OCI-LY7 (cell line): ENCODE measurements at regions not wholly inside any gene's neighbourhood (a gene's known extent, or its start where the extent isn't known, plus 50 kb on each side); places are given as distances from the start of the nearest gene placed in this dataset.

Source experiments
- BruUV-seq: library from RNA; stranded (reverse); fragments of 400-500 nt; replicated peaks from 2 replicates; lab custom pipeline; 2021; lab: Mats Ljungman, UMichigan
- CTCF ChIA-PET: fragments of 300-600 bp; sonication (Branson Sonifier 250); formaldehyde crosslinking; loops from one replicate; lab custom pipeline; 2022; ENCODE audit warnings: antibody characterized with exemption; ENCODE audit not compliant: unreplicated experiment; lab: Charles Lee
- POLR2A ChIA-PET: fragments of 300-600 bp; sonication (Branson Sonifier 250); formaldehyde crosslinking; loops from one replicate; lab custom pipeline; 2022; ENCODE audit warnings: antibody characterized with exemption; lab: Charles Lee
- DNase-seq: peaks from one replicate; pipeline ENCODE4 v3.0.0-alpha.2; 2015; ENCODE audit warnings: low spot score
- H2AFZ ChIP-seq: fragments of 200-600 bp; sonication (generic), shearing (Covaris generic); 2 replicates; pipeline ENCODE4 v1.6.1; 2014; ENCODE audit warnings: mild to moderate bottlenecking, antibody characterized with exemption, low read length, moderate library complexity
- H3K27ac ChIP-seq: fragments of 200-600 bp; sonication (generic); 2 replicates; pipeline ENCODE4 v1.5.1; 2014; ENCODE audit warnings: mixed run types, low read depth, mild to moderate bottlenecking, moderate library complexity, low read length, inconsistent platforms; ENCODE audit not compliant: poor library complexity, severe bottlenecking
- H3K36me3 ChIP-seq: fragments of 200-600 bp; sonication (generic); 2 replicates; pipeline ENCODE4 v1.6.1; 2014; ENCODE audit warnings: mild to moderate bottlenecking, antibody characterized with exemption, low read length, moderate library complexity, mixed read lengths; ENCODE audit not compliant: insufficient read depth
- H3K4me1 ChIP-seq: fragments of 200-600 bp; sonication (generic); 2 replicates; pipeline ENCODE4 v1.5.1; 2014; ENCODE audit warnings: mild to moderate bottlenecking, low read length; ENCODE audit not compliant: insufficient read depth, poor library complexity, severe bottlenecking
- H3K4me2 ChIP-seq: fragments of 200-600 bp; sonication (generic); 2 replicates; pipeline ENCODE4 v1.6.1; 2014; ENCODE audit warnings: mild to moderate bottlenecking, low read length
- H3K4me3 ChIP-seq: fragments of 200-600 bp; sonication (generic); 2 replicates; pipeline ENCODE4 v1.5.1; 2014; ENCODE audit warnings: mild to moderate bottlenecking, low read depth, low read length; ENCODE audit not compliant: poor library complexity, severe bottlenecking
- H3K79me2 ChIP-seq: fragments of 200-600 bp; sonication (generic); 2 replicates; pipeline ENCODE4 v1.6.1; 2016; ENCODE audit warnings: low read depth, mild to moderate bottlenecking, low read length, moderate library complexity, mixed read lengths; ENCODE audit not compliant: insufficient read depth
- H3K9me2 ChIP-seq: fragments of 200-600 bp; sonication (generic); 2 replicates; pipeline ENCODE4 v1.6.1; 2016; ENCODE audit warnings: mild to moderate bottlenecking, low read length, mixed read lengths; ENCODE audit not compliant: insufficient read depth
- H3K9me3 ChIP-seq: fragments of 200-600 bp; sonication (generic); 2 replicates; pipeline ENCODE4 v1.6.1; 2014; ENCODE audit warnings: mild to moderate bottlenecking, mixed run types, low read length, mixed read lengths
- H4K20me1 ChIP-seq: fragments of 200-600 bp; sonication (generic); 2 replicates; pipeline ENCODE4 v1.6.1; 2014; ENCODE audit warnings: mild to moderate bottlenecking, antibody characterized with exemption, low read length, moderate library complexity, mixed read lengths; ENCODE audit not compliant: insufficient read depth
- EZH2phosphoT487 ChIP-seq: fragments of 200-600 bp; sonication (generic); IDR thresholded peaks from 2 replicates; pipeline ENCODE4 v1.6.1; 2018; ENCODE audit warnings: low read depth, borderline replicate concordance, mild to moderate bottlenecking, mixed run types, antibody characterized with exemption, low read length, moderate library complexity, mixed read lengths
- intact Hi-C: fragments of 100-400 bp; cut with micrococcal nuclease; formaldehyde crosslinking; loops from one replicate; pipeline ENCODE4 v1.10.0; 2022; ENCODE audit not compliant: unreplicated experiment
- TF ChIP-seq, protein P1 (sequence below): fragments of 200-600 bp; sonication (generic); conservative IDR thresholded peaks from 2 replicates; pipeline ENCODE4 v1.5.1; 2014; ENCODE audit warnings: mild to moderate bottlenecking, antibody characterized with exemption, low read length, moderate library complexity, mixed read lengths

DNA sequence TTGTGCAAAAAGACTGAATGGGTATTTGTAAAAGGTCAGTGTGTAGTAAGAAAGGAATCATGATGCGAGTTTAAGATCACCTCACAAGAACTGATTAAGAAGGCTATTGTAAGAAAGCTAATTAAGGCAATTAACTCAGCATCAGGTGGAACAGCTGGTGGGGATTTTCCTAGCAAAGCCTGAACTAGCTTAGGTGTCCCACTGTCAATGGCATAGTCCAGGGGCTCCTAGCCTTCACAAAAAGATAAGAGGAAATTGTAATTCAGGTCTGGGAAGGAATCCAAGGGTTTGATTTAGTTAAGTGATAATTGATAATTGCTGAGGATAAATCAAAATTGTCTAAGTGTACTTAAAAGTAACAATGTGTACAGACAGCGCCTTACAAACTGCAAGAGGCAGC, 901.6 kb downstream of the TUSC7 start:
- no peak overlapping the region for H2AFZ ChIP-seq
- H4K20me1 ChIP-seq, result no peaks in the 10 kb centered on the region
- H3K4me3 ChIP-seq, result no peak overlapping the region
- H3K9me3 ChIP-seq, result no peaks in the 10 kb centered on the region
- no peak for DNase-seq
- no peaks in the 10 kb centered on the region for H3K4me1 ChIP-seq
- no peak overlapping the region for H3K27ac ChIP-seq
- TF ChIP-seq, protein P1, sequence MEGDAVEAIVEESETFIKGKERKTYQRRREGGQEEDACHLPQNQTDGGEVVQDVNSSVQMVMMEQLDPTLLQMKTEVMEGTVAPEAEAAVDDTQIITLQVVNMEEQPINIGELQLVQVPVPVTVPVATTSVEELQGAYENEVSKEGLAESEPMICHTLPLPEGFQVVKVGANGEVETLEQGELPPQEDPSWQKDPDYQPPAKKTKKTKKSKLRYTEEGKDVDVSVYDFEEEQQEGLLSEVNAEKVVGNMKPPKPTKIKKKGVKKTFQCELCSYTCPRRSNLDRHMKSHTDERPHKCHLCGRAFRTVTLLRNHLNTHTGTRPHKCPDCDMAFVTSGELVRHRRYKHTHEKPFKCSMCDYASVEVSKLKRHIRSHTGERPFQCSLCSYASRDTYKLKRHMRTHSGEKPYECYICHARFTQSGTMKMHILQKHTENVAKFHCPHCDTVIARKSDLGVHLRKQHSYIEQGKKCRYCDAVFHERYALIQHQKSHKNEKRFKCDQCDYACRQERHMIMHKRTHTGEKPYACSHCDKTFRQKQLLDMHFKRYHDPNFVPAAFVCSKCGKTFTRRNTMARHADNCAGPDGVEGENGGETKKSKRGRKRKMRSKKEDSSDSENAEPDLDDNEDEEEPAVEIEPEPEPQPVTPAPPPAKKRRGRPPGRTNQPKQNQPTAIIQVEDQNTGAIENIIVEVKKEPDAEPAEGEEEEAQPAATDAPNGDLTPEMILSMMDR, result no peak
- TF ChIP-seq EZH2phosphoT487, result no peak
- intact Hi-C loops, result no loop called here
- no peak overlapping the region for H3K4me2 ChIP-seq
- H3K79me2 ChIP-seq, result no peaks in the 10 kb centered on the region
- no peaks in the 10 kb centered on the region for H3K36me3 ChIP-seq
- CTCF ChIA-PET, result no interaction called here
- POLR2A ChIA-PET, result interaction anchor here (0.6 to 1.8 kb wide), 4 partner anchors 10 to 23 kb away, joined by 3 to 6 read pairs (median 4); no protein-coding TSS in a partner anchor
- H3K9me2 ChIP-seq, result no peaks in the 10 kb centered on the region
- no TSS peak for BruUV-seq

DNA sequence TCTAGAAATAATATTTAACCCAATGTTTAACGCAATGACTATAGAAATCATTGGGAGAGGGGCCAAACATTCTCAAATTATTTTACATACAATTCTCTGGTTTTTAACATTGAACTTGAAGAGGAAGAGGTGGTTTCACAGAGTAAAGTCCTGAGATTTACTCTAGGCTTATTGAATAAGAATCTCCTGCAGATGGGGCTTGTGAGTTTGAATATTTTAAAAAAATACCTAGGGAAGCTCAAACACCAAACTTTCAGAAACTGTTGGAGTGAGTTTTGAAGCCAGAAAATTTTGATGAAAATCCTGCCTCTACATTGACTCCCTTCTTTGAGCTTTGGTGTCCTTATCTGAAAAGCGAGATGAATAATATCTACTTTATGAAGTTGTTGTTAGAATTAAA, 906.6 kb downstream of the TUSC7 start:
- Histone ChIP-seq H3K4me2 (no peak overlapping the region), H3K27ac (no peak overlapping the region), H3K4me1 (no peaks in the 10 kb centered on the region), H4K20me1 (no peaks in the 10 kb centered on the region), H3K9me3 (no peaks in the 10 kb centered on the region), H3K4me3 (no peak overlapping the region), H3K36me3 (no peaks in the 10 kb centered on the region), H2AFZ (no peak overlapping the region), H3K9me2 (no peaks in the 10 kb centered on the region; the same call in 1 of the 2 replicates), H3K79me2 (no peaks in the 10 kb centered on the region)
- no peak for DNase-seq
- ChIA-PET CTCF (no interaction called here), POLR2A (interaction anchor here (0.7 to 1.6 kb wide), 3 partner anchors 11 to 13 kb away, joined by 4 read pairs; no protein-coding TSS in a partner anchor)
- BruUV-seq, result no TSS peak
- TF ChIP-seq, protein P1, result no peak
- TF ChIP-seq EZH2phosphoT487, result no peak
- intact Hi-C loops, result no loop called here

DNA sequence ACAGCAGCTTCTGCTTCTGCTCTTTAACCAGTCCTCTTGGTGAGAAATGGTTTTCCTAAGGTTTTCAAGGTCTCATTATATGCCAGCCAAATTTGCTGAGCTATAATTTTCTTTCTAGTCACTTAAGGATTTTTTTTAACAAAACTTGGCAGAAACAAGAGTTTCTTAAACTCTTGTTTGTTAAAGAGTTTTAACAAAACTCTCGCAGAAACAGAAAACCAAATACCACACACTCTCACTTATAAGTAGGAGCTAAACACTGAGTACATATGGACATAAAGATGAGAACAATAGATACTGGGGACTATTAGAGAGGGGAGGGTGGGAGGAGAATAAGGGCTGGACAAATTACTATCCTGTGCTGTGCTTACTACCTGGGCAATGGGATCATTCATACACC, 908.3 kb downstream of the TUSC7 start:
- no peak overlapping the region for H3K4me2 ChIP-seq
- CTCF ChIA-PET, result no interaction called here
- TF ChIP-seq, protein P1, result no peak
- TF ChIP-seq EZH2phosphoT487, result no peak

More for the DNA sequence above, 908.3 kb downstream of the TUSC7 start:
- no peaks in the 10 kb centered on the region for H3K36me3 ChIP-seq
- H3K27ac ChIP-seq, result no peak overlapping the region
- intact Hi-C loops, result no loop called here
- no TSS peak for BruUV-seq
- H3K79me2 ChIP-seq, result no peaks in the 10 kb centered on the region
- no peak overlapping the region for H2AFZ ChIP-seq
- H3K9me3 ChIP-seq, result no peaks in the 10 kb centered on the region
- no peak overlapping the region for H3K4me3 ChIP-seq
- no peaks in the 10 kb centered on the region for H3K4me1 ChIP-seq
- H3K9me2 ChIP-seq, result no peaks in the 10 kb centered on the region; the same call in 1 of the 2 replicates
- POLR2A ChIA-PET, result interaction anchor here (0.7 to 1.6 kb wide), 4 partner anchors 9 to 964 kb away, joined by 3 to 5 read pairs (median 4); no protein-coding TSS in a partner anchor
- DNase-seq, result no peak
- H4K20me1 ChIP-seq, result no peaks in the 10 kb centered on the region
